Endometrial microvascular endothelial cells (primary cell): ENCODE measurements at regions not wholly inside any gene's neighbourhood (a gene's known extent, or its start where the extent isn't known, plus 50 kb on each side); places are given as distances from the start of the nearest gene placed in this dataset.

Source experiments
- in situ Hi-C: cut with HindIII; loops from 2 replicates; pipeline ENCODE4 v1.10.0; 2017; ENCODE audit warnings: low sequenced_read_pairs, low pct_unique_long_range_greater_than_20kb; ENCODE audit errors: inconsistent ontology term

GRCh38 chr3:190912736-190913135 is 50.2 kb upstream of the GMNC start:
- in situ Hi-C loops, result no loop called here
